ENCODE measurements at regions not wholly inside any gene's neighbourhood (a gene's known extent, or its start where the extent isn't known, plus 50 kb on each side); places are given as distances from the start of the nearest gene placed in this dataset.

GRCh38 chr20:40880063-40880728, 148.4 kb upstream of the TOP1 start:
- Histone ChIP-seq H3K27ac (ENCODE audit: low read depth in 1 of 2, low read length in 2 of 2) (no peak overlapping the region), H3K4me1 (ENCODE audit: control insufficient read depth in 4 of 4, insufficient read depth in 4 of 4, low read length in 3 of 4) (no peaks in the 10 kb centered on the region), H3K36me3 (ENCODE audit: control insufficient read depth in 4 of 4, insufficient read depth in 3 of 4, low read depth in 1 of 4, low read length in 3 of 4) (no peaks in the 10 kb centered on the region), H3K9ac (ENCODE audit: low read depth in 1 of 2, low read length in 2 of 2) (no peak overlapping the region), H3K27me3 (ENCODE audit: control insufficient read depth in 4 of 4, insufficient read depth in 4 of 4, low read length in 3 of 4) (no peaks in the 10 kb centered on the region), H3K4me3 (ENCODE audit: low read depth in 1 of 3, low read length in 3 of 3) (no peak overlapping the region), H3K9me3 (ENCODE audit: control insufficient read depth in 4 of 4, low read length in 3 of 4) (peaks cover 0 to 5% (median 1%) of the 10 kb centered on the region in 4 donors)
- no peak for TF ChIP-seq JUND (IDR thresholded peaks at IDR 0.05)
- TF ChIP-seq GABPA (IDR thresholded peaks at IDR 0.05 in 1 of 2, conservative IDR thresholded peaks at IDR 0.05 in 1 of 2) = no peak
- no peak for TF ChIP-seq CTCF (IDR thresholded peaks at IDR 0.05; ENCODE audit: low read depth, low read length, missing input control)
- TF ChIP-seq NR2F2 (IDR thresholded peaks at IDR 0.05) = no peak
- TF ChIP-seq YY1 (IDR thresholded peaks at IDR 0.05) = no peak
- TF ChIP-seq EGR1 (IDR thresholded peaks at IDR 0.05; ENCODE audit: low read depth in 2 of 2) = no peak
- no peak for TF ChIP-seq SP1 (IDR thresholded peaks at IDR 0.05)
- TF ChIP-seq HNF4G (IDR thresholded peaks at IDR 0.05) = no peak
- TF ChIP-seq ZBTB33 (IDR thresholded peaks at IDR 0.05) = no peak
- TF ChIP-seq, protein P1, sequence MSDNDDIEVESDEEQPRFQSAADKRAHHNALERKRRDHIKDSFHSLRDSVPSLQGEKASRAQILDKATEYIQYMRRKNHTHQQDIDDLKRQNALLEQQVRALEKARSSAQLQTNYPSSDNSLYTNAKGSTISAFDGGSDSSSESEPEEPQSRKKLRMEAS (IDR thresholded peaks at IDR 0.05) = no peak
- no peak for TF ChIP-seq FOXA1 (IDR thresholded peaks at IDR 0.05)
- no peak for TF ChIP-seq HNF4A (conservative IDR thresholded peaks at IDR 0.05)
- TF ChIP-seq RAD21 (IDR thresholded peaks at IDR 0.05) = no peak
- TF ChIP-seq REST (IDR thresholded peaks at IDR 0.05) = no peak
- TF ChIP-seq FOXA2 (IDR thresholded peaks at IDR 0.05) = no peak
- TF ChIP-seq RXRA (IDR thresholded peaks at IDR 0.05) = no peak
- no peak for TF ChIP-seq ATF3 (IDR thresholded peaks at IDR 0.05)
- TF ChIP-seq TAF1 (conservative IDR thresholded peaks at IDR 0.05) = no peak
- DNase-seq (ENCODE audit: low spot score) = no peak
- WGBS = 74% methylated on average over 3 of the region's 3 CpGs
